GM23338 (cell line): ENCODE measurements at regions not wholly inside any gene's neighbourhood (a gene's known extent, or its start where the extent isn't known, plus 50 kb on each side); places are given as distances from the start of the nearest gene placed in this dataset.
A peak's percentile ranks its signal among the peaks of the same experiment; 100 is the strongest.

ENCODE experiments used
- ATAC-seq: fragments of 200-7000 bp; cut with Tn5 transposase; 3 replicates; pipeline ENCODE4 v1.9.1; 2020
- DNase-seq: peaks from one replicate; pipeline ENCODE4 v3.0.0-alpha.2; 2015; ENCODE audit warnings: low spot score
- H2AFZ ChIP-seq: fragments of 200-600 bp; sonication (generic); 2 replicates; pipeline ENCODE4 v1.8.0; 2016; ENCODE audit warnings: antibody characterized with exemption, mild to moderate bottlenecking, moderate library complexity
- H3F3A ChIP-seq: fragments of 200-600 bp; sonication (generic); replicated peaks from 2 replicates; pipeline ENCODE4 v1.8.0; 2017; ENCODE audit warnings: antibody characterized with exemption, mixed run types, low read depth
- H3K27ac ChIP-seq: fragments of 200-600 bp; sonication (generic); 2 replicates; pipeline ENCODE4 v1.6.1; 2016; ENCODE audit warnings: low read depth
- H3K27me3 ChIP-seq: fragments of 200-600 bp; sonication (generic); 2 replicates; pipeline ENCODE4 v1.8.0; 2016; ENCODE audit warnings: mild to moderate bottlenecking, mixed run types, moderate library complexity; ENCODE audit not compliant: insufficient read depth
- H3K36me3 ChIP-seq: fragments of 200-600 bp; sonication (generic); 2 replicates; pipeline ENCODE4 v1.8.0; 2016; ENCODE audit warnings: mild to moderate bottlenecking; ENCODE audit not compliant: insufficient read depth
- H3K4me1 ChIP-seq: fragments of 200-600 bp; sonication (generic); 2 replicates; pipeline ENCODE4 v1.8.0; 2016; ENCODE audit warnings: mild to moderate bottlenecking, moderate library complexity; ENCODE audit not compliant: insufficient read depth
- H3K4me2 ChIP-seq: fragments of 200-600 bp; sonication (generic); 2 replicates; pipeline ENCODE4 v1.7.1; 2017; ENCODE audit warnings: mixed run types
- H3K4me3 ChIP-seq: fragments of 200-600 bp; sonication (generic); 2 replicates; pipeline ENCODE4 v1.6.1; 2016; ENCODE audit warnings: mixed run types
- H3K79me2 ChIP-seq: fragments of 200-600 bp; sonication (generic); replicated peaks from 2 replicates; pipeline ENCODE4 v1.8.0; 2017; ENCODE audit warnings: mild to moderate bottlenecking; ENCODE audit not compliant: insufficient read depth
- H3K9me2 ChIP-seq: fragments of 200-600 bp; sonication (generic); 2 replicates; pipeline ENCODE4 v1.8.0; 2017; ENCODE audit not compliant: insufficient read depth
- H4K20me1 ChIP-seq: fragments of 200-600 bp; sonication (generic); replicated peaks from 2 replicates; pipeline ENCODE4 v1.8.0; 2017; ENCODE audit warnings: mild to moderate bottlenecking; ENCODE audit not compliant: insufficient read depth
- H3K27ac Mint-ChIP-seq: 2 replicates; pipeline ENCODE4 v1.8.0; 2020; ENCODE audit warnings: inconsistent platforms, mild to moderate bottlenecking, moderate library complexity, mixed read lengths
- H3K27me3 Mint-ChIP-seq: 3 replicates; pipeline ENCODE4 v1.8.0; 2022; ENCODE audit warnings: low read depth, mild to moderate bottlenecking, moderate library complexity, mixed read lengths, inconsistent platforms; ENCODE audit not compliant: insufficient read depth, poor library complexity
- H3K36me3 Mint-ChIP-seq: 3 replicates; pipeline ENCODE4 v1.8.0; 2021; ENCODE audit warnings: low read depth, mild to moderate bottlenecking, inconsistent platforms, moderate library complexity, mixed read lengths
- H3K4me1 Mint-ChIP-seq: 3 replicates; pipeline ENCODE4 v1.8.0; 2020; ENCODE audit warnings: mild to moderate bottlenecking, inconsistent platforms, mixed read lengths
- H3K4me3 Mint-ChIP-seq: 3 replicates; pipeline ENCODE4 v1.8.0; 2021; ENCODE audit warnings: moderate library complexity, mild to moderate bottlenecking, inconsistent platforms, mixed read lengths
- H3K9me3 Mint-ChIP-seq: 3 replicates; pipeline ENCODE4 v1.8.0; 2020; ENCODE audit warnings: moderate library complexity, mild to moderate bottlenecking, inconsistent platforms, mixed read lengths
- CREB1 ChIP-seq: fragments of 250-450 bp; sonication (Bioruptor Pico); IDR thresholded peaks from 2 replicates; pipeline ENCODE4 v1.5.0; 2020; ENCODE audit warnings: low read depth, mild to moderate bottlenecking, moderate library complexity
- CTCF ChIP-seq, 2 experiments: fragments of 200-600 bp in 1 of 2; sonication (generic) in 1 of 2; conservative IDR thresholded peaks; 2 replicates each; pipeline versions ENCODE4 v1.5.1 to v1.6.1; 2016 to 2017; ENCODE audit warnings: antibody characterized with exemption in 2 of 2, low read depth in 2 of 2, mild to moderate bottlenecking in 2 of 2, moderate library complexity in 1 of 2
- ETS1 ChIP-seq: IDR thresholded peaks from 2 replicates; pipeline ENCODE4 v1.6.1; 2016; ENCODE audit warnings: antibody characterized with exemption
- EZH2 ChIP-seq: fragments of 200-600 bp; sonication (generic); IDR thresholded peaks from one replicate; pipeline ENCODE4 v1.8.0; 2017; ENCODE audit warnings: antibody characterized with exemption, mild to moderate bottlenecking, low read depth; ENCODE audit not compliant: unreplicated experiment
- EZH2phosphoT487 ChIP-seq: fragments of 200-600 bp; sonication (generic); IDR thresholded peaks from one replicate; pipeline ENCODE4 v1.8.1; 2018; ENCODE audit warnings: antibody characterized with exemption; ENCODE audit not compliant: unreplicated experiment
- JUNB ChIP-seq: IDR thresholded peaks from one replicate; pipeline ENCODE4 v1.6.1; 2016; ENCODE audit warnings: antibody characterized with exemption; ENCODE audit not compliant: unreplicated experiment
- NANOG ChIP-seq: IDR thresholded peaks from 2 replicates; pipeline ENCODE4 v1.6.1; 2016; ENCODE audit warnings: antibody characterized with exemption, borderline replicate concordance
- POLR2AphosphoS5 ChIP-seq: IDR thresholded peaks from 2 replicates; pipeline ENCODE4 v1.6.1; 2016; ENCODE audit warnings: antibody characterized with exemption, low read depth
- REST ChIP-seq: IDR thresholded peaks from one replicate; pipeline ENCODE4 v1.6.1; 2018; ENCODE audit warnings: antibody characterized with exemption; ENCODE audit not compliant: unreplicated experiment
- STAT1 ChIP-seq: IDR thresholded peaks from one replicate; pipeline ENCODE4 v1.6.1; 2016; ENCODE audit warnings: antibody characterized with exemption; ENCODE audit not compliant: unreplicated experiment
- ZNF114 ChIP-seq: fragments of 250-450 bp; sonication (Bioruptor Pico); IDR thresholded peaks from 2 replicates; pipeline ENCODE4 v1.5.0; 2020; ENCODE audit warnings: mild to moderate bottlenecking, moderate library complexity
- ZNF331 ChIP-seq: fragments of 250-450 bp; sonication (Bioruptor Pico); IDR thresholded peaks from 2 replicates; pipeline ENCODE4 v1.5.0; 2020; ENCODE audit warnings: low read depth, mild to moderate bottlenecking, moderate library complexity
- ZNF462 ChIP-seq: fragments of 250-450 bp; sonication (Bioruptor Pico); IDR thresholded peaks from 2 replicates; pipeline ENCODE4 v1.5.0; 2020; ENCODE audit warnings: mild to moderate bottlenecking, moderate library complexity

- DNase-seq: no peak
- H3K27ac Mint-ChIP-seq: no peak overlapping the region
- H3K9me3 Mint-ChIP-seq: no peaks in the 10 kb centered on the region; the same call in 2 of the 3 replicates
These were observed 243.0 kb upstream of the ITGA1 start for GRCh38 chr5:52544738-52545137.

More at GRCh38 chr5:52544738-52545137, 243.0 kb upstream of the ITGA1 start:
- TF ChIP-seq ZNF462 (CRISPR knock-in tag) (no peak), STAT1 (no peak), CTCF (conservative IDR thresholded peaks at IDR 0.05; ENCODE audit: low read depth in 2 of 2) (no peak), EZH2phosphoT487 (no peak), CREB1 (no peak), ZNF114 (CRISPR knock-in tag) (no peak), ZNF331 (CRISPR knock-in tag) (no peak), POLR2AphosphoS5 (no peak), EZH2 (no peak), NANOG (no peak), JUNB (no peak), REST (no peak), ETS1 (no peak)
- Histone ChIP-seq H3K9me2 (no peaks in the 10 kb centered on the region), H3K4me2 (no peak overlapping the region), H3K4me3 (no peak overlapping the region), H2AFZ (peak overlapping the region; percentile 33), H3K27ac (no peak overlapping the region), H3K27me3 (no peaks in the 10 kb centered on the region), H3K4me1 (peaks cover 9% of the 10 kb centered on the region; the same call in 1 of the 2 replicates), H4K20me1 (no peaks in the 10 kb centered on the region), H3F3A (no peaks in the 10 kb centered on the region), H3K36me3 (no peaks in the 10 kb centered on the region), H3K79me2 (no peaks in the 10 kb centered on the region)
- ATAC-seq: no peak
- Mint-ChIP-seq H3K27me3 (no peaks in the 10 kb centered on the region), H3K4me1 (peaks cover 4% of the 10 kb centered on the region; the same call in 2 of the 3 replicates), H3K4me3 (no peak overlapping the region), H3K36me3 (no peaks in the 10 kb centered on the region)
